NCI-H69 (cell line): ENCODE measurements at regions not wholly inside any gene's neighbourhood (a gene's known extent, or its start where the extent isn't known, plus 50 kb on each side); places are given as distances from the start of the nearest gene placed in this dataset.
A peak's percentile ranks its signal among the peaks of the same experiment; 100 is the strongest.

ENCODE experiments used
- DNase-seq: peaks from one replicate; lab custom pipeline; 2025; lab: John Stamatoyannopoulos, UW

GRCh38 chr11:123303924-123304323 lies 108.9 kb upstream of the CLMP start:
- peak; percentile 38 for DNase-seq

- no peak for DNase-seq
These were observed 107.7 kb upstream of the CLMP start for GRCh38 chr11:123302751-123303195.

GRCh38 chr11:123301696-123302400 lies 106.8 kb upstream of the CLMP start:
- peak; percentile 91 for DNase-seq

GRCh38 chr11:123301013-123301591 lies 106.1 kb upstream of the CLMP start:
- peak; percentile 53 for DNase-seq

- peak; percentile 19 for DNase-seq
These were observed 104.7 kb upstream of the CLMP start for GRCh38 chr11:123299721-123300120.

- no peak for DNase-seq
These were observed 103.7 kb upstream of the CLMP start for GRCh38 chr11:123298488-123299447.

- no peak for DNase-seq
These were observed 97.6 kb upstream of the CLMP start for GRCh38 chr11:123292647-123293046.

- DNase-seq: no peak
These were observed 96.3 kb upstream of the CLMP start for GRCh38 chr11:123291201-123291869.

GRCh38 chr11:123286761-123287160 lies 91.7 kb upstream of the CLMP start:
- no peak for DNase-seq

GRCh38 chr11:123286255-123286654 lies 91.2 kb upstream of the CLMP start:
- DNase-seq: no peak

GRCh38 chr11:123284454-123284853 lies 89.4 kb upstream of the CLMP start:
- no peak for DNase-seq

GRCh38 chr11:123282597-123282996 lies 87.5 kb upstream of the CLMP start:
- DNase-seq: no peak

- DNase-seq: no peak
These were observed 78.6 kb upstream of the CLMP start for GRCh38 chr11:123273616-123274015.

GRCh38 chr11:123272565-123272964 lies 77.5 kb upstream of the CLMP start:
- no peak for DNase-seq

GRCh38 chr11:123268156-123268555 lies 73.1 kb upstream of the CLMP start:
- DNase-seq: peak; percentile 75

GRCh38 chr11:123265951-123266350 lies 70.9 kb upstream of the CLMP start:
- DNase-seq: no peak

GRCh38 chr11:123264431-123264780 lies 69.4 kb upstream of the CLMP start:
- DNase-seq: no peak

- peak; percentile 90 for DNase-seq
These were observed 66.5 kb upstream of the CLMP start for GRCh38 chr11:123261345-123262106.

- no peak for DNase-seq
These were observed 65.6 kb upstream of the CLMP start for GRCh38 chr11:123260511-123261211.

GRCh38 chr11:123258877-123259276 lies 63.8 kb upstream of the CLMP start:
- no peak for DNase-seq

- DNase-seq: no peak
These were observed 62.3 kb upstream of the CLMP start for GRCh38 chr11:123257370-123257769.
